ENCODE measurements at regions not wholly inside any gene's neighbourhood (a gene's known extent, or its start where the extent isn't known, plus 50 kb on each side); places are given as distances from the start of the nearest gene placed in this dataset.
"Not testable (repeated sequence)": the region's sequence is repeated elsewhere in the genome, so short reads cannot be mapped to it uniquely, and the experiment has no call there.

- no peak for DNase-seq (ENCODE audit: low spot score)
Measured at GRCh38 chr1:166490437-166490991, 323.7 kb upstream of the FAM78B start.

GRCh38 chr1:166493765-166494164, 327.0 kb upstream of the FAM78B start:
- not testable (repeated sequence) for DNase-seq (ENCODE audit: low spot score)

- DNase-seq (ENCODE audit: low spot score), result no peak
Measured at GRCh38 chr1:166507347-166507746, 331.9 kb upstream of the POGK start.

GRCh38 chr1:166511761-166512160, 327.5 kb upstream of the POGK start:
- no peak for DNase-seq (ENCODE audit: low spot score)

GRCh38 chr1:166514067-166514466, 325.2 kb upstream of the POGK start:
- no peak for DNase-seq (ENCODE audit: low spot score)

- DNase-seq (ENCODE audit: low spot score), result no peak
Measured at GRCh38 chr1:166527752-166528151, 311.5 kb upstream of the POGK start.

- no peak for DNase-seq (ENCODE audit: low spot score)
Measured at GRCh38 chr1:166538646-166539045, 300.6 kb upstream of the POGK start.

- DNase-seq (ENCODE audit: low spot score), result no peak
Measured at GRCh38 chr1:166544036-166544435, 295.2 kb upstream of the POGK start.

- no peak for DNase-seq (ENCODE audit: low spot score)
Measured at GRCh38 chr1:166544561-166544960, 294.7 kb upstream of the POGK start.

- DNase-seq (ENCODE audit: low spot score), result no peak
Measured at GRCh38 chr1:166552706-166553105, 286.6 kb upstream of the POGK start.

- no peak for DNase-seq (ENCODE audit: low spot score)
Measured at GRCh38 chr1:166570954-166571353, 268.3 kb upstream of the POGK start.

- no peak for DNase-seq (ENCODE audit: low spot score)
Measured at GRCh38 chr1:166573199-166573598, 266.1 kb upstream of the POGK start.

GRCh38 chr1:166579557-166580501, 259.4 kb upstream of the POGK start:
- no peak for DNase-seq (ENCODE audit: low spot score)

- no peak for DNase-seq (ENCODE audit: low spot score)
Measured at GRCh38 chr1:166588741-166589140, 250.5 kb upstream of the POGK start.

- DNase-seq (ENCODE audit: low spot score), result no peak
Measured at GRCh38 chr1:166590161-166590560, 249.1 kb upstream of the POGK start.

- no peak for DNase-seq (ENCODE audit: low spot score)
Measured at GRCh38 chr1:166594646-166595045, 244.6 kb upstream of the POGK start.

- no peak for DNase-seq (ENCODE audit: low spot score)
Measured at GRCh38 chr1:166597516-166597915, 241.8 kb upstream of the POGK start.

- DNase-seq (ENCODE audit: low spot score), result no peak
Measured at GRCh38 chr1:166600574-166600973, 238.7 kb upstream of the POGK start.

GRCh38 chr1:166601650-166602278, 237.5 kb upstream of the POGK start:
- DNase-seq (ENCODE audit: low spot score), result no peak

GRCh38 chr1:166602801-166603200, 236.5 kb upstream of the POGK start:
- DNase-seq (ENCODE audit: low spot score), result not testable (repeated sequence)

- DNase-seq (ENCODE audit: low spot score), result no peak
Measured at GRCh38 chr1:166603296-166603695, 236.0 kb upstream of the POGK start.

GRCh38 chr1:166605137-166605536, 234.1 kb upstream of the POGK start:
- no peak for DNase-seq (ENCODE audit: low spot score)

GRCh38 chr1:166612886-166613285, 226.4 kb upstream of the POGK start:
- no peak for DNase-seq (ENCODE audit: low spot score)

Measured in CD4-positive, alpha-beta T cell treated with Interleukin-6 at 100 ng/mL for 8 hours (primary cell).